SK-N-SH (cell line): ENCODE measurements at regions not wholly inside any gene's neighbourhood (a gene's known extent, or its start where the extent isn't known, plus 50 kb on each side); places are given as distances from the start of the nearest gene placed in this dataset.

Source experiments
- CHD2 ChIP-seq: fragments of 150-350 bp; IDR thresholded peaks from 2 replicates; pipeline ENCODE4 v1.6.1; 2018; ENCODE audit warnings: low read length; ENCODE audit not compliant: partially characterized antibody
- GABPA ChIP-seq: IDR thresholded peaks from 2 replicates; pipeline ENCODE4 v1.4.0; 2012; ENCODE audit warnings: low read depth, mild to moderate bottlenecking
- TF ChIP-seq, protein P1 (sequence below): fragments of 200-600 bp; sonication (generic); IDR thresholded peaks from 2 replicates; pipeline ENCODE4 v1.6.1; 2017; ENCODE audit warnings: antibody characterized with exemption, mild to moderate bottlenecking, moderate library complexity
- TF ChIP-seq, protein P2 (sequence below): IDR thresholded peaks from 2 replicates; pipeline ENCODE4 v1.6.1; 2012; ENCODE audit warnings: mild to moderate bottlenecking, low read depth, low read length, moderate library complexity
- TF ChIP-seq, protein P3 (sequence below): IDR thresholded peaks from 2 replicates; pipeline ENCODE4 v1.4.0; 2012; ENCODE audit warnings: low read depth

DNA sequence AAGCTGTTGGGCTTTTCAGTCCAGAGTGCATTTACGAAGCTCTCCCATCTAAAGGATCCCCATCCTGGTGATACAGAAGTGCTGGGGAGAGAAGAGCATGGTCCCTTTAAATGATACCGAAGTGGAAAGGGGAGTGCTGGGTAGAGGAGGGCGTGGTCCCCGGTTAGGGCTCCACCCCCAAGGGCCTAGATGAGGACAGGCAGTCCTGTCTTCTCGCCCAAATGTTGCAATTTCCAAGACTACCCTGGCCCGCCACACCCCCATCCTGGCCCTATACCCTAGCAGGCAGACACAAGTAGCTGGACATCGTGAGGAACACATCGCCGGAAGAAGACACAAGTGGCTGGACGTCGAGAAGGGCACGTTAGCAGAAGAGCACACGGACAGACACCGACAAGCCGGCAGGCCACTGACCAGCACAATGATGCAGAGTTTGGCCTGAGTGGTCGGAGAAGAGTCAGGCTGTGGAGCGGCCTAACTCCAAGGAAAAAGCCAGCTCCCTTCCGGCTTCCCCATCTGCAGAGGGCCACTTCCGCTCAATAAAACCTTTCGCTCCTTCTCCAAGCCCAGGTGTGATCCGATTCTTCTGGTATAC is 439.5 kb upstream of the NRP1 start:
- TF ChIP-seq, protein P1, sequence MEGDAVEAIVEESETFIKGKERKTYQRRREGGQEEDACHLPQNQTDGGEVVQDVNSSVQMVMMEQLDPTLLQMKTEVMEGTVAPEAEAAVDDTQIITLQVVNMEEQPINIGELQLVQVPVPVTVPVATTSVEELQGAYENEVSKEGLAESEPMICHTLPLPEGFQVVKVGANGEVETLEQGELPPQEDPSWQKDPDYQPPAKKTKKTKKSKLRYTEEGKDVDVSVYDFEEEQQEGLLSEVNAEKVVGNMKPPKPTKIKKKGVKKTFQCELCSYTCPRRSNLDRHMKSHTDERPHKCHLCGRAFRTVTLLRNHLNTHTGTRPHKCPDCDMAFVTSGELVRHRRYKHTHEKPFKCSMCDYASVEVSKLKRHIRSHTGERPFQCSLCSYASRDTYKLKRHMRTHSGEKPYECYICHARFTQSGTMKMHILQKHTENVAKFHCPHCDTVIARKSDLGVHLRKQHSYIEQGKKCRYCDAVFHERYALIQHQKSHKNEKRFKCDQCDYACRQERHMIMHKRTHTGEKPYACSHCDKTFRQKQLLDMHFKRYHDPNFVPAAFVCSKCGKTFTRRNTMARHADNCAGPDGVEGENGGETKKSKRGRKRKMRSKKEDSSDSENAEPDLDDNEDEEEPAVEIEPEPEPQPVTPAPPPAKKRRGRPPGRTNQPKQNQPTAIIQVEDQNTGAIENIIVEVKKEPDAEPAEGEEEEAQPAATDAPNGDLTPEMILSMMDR: no peak
- TF ChIP-seq, protein P2, sequence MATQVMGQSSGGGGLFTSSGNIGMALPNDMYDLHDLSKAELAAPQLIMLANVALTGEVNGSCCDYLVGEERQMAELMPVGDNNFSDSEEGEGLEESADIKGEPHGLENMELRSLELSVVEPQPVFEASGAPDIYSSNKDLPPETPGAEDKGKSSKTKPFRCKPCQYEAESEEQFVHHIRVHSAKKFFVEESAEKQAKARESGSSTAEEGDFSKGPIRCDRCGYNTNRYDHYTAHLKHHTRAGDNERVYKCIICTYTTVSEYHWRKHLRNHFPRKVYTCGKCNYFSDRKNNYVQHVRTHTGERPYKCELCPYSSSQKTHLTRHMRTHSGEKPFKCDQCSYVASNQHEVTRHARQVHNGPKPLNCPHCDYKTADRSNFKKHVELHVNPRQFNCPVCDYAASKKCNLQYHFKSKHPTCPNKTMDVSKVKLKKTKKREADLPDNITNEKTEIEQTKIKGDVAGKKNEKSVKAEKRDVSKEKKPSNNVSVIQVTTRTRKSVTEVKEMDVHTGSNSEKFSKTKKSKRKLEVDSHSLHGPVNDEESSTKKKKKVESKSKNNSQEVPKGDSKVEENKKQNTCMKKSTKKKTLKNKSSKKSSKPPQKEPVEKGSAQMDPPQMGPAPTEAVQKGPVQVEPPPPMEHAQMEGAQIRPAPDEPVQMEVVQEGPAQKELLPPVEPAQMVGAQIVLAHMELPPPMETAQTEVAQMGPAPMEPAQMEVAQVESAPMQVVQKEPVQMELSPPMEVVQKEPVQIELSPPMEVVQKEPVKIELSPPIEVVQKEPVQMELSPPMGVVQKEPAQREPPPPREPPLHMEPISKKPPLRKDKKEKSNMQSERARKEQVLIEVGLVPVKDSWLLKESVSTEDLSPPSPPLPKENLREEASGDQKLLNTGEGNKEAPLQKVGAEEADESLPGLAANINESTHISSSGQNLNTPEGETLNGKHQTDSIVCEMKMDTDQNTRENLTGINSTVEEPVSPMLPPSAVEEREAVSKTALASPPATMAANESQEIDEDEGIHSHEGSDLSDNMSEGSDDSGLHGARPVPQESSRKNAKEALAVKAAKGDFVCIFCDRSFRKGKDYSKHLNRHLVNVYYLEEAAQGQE: no peak
- TF ChIP-seq, protein P3, sequence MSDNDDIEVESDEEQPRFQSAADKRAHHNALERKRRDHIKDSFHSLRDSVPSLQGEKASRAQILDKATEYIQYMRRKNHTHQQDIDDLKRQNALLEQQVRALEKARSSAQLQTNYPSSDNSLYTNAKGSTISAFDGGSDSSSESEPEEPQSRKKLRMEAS: no peak
- TF ChIP-seq CHD2: no peak
- no peak for TF ChIP-seq GABPA
